ENCODE measurements at regions not wholly inside any gene's neighbourhood (a gene's known extent, or its start where the extent isn't known, plus 50 kb on each side); places are given as distances from the start of the nearest gene placed in this dataset.

DNA sequence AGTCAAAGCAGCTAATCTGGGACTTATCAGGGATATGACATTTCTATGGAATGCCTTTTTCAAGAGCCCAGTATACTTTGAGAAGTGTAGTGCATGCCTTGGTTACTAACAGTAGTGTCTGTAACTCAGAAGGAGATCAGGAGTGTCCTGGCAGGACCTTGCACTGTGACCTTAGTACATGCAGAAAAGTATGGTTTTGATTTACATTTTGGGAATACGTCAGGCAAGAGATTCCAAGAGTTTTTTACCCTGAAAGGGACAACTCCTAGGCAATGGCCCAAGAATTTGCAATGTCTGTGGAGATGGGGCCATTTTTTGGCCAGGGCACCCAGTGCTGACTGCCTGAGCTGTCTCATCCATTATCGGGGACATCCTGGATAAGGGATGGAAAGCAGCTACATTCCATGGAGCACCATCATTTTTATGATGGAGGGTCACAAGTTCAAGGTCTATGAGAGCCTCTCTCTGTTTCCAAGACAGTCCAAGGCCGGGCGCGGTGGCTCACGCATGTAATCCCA, 80.2 kb downstream of the FAM50B start:
- TF ChIP-seq POLR2AphosphoS5 (IDR thresholded peaks at IDR 0.05; ENCODE audit: low read depth, low read length) = no peak
- TF ChIP-seq POLR2A (IDR thresholded peaks at IDR 0.05; ENCODE audit: low read depth, low read length) = no peak

Data from GM12892 (cell line).